IMR-90 (cell line): ENCODE measurements at regions not wholly inside any gene's neighbourhood (a gene's known extent, or its start where the extent isn't known, plus 50 kb on each side); places are given as distances from the start of the nearest gene placed in this dataset.

Experiments
- ATAC-seq: fragments of 200-7000 bp; cut with Tn5 transposase; 2 replicates; pipeline ENCODE4 v1.9.1; 2020; ENCODE audit warnings: low read depth, mild to moderate bottlenecking, moderate library complexity
- BruUV-seq: library from RNA; stranded (reverse); fragments of 400-500 nt; replicated peaks from 2 replicates; lab custom pipeline; 2021; lab: Mats Ljungman, UMichigan
- CTCF ChIA-PET: fragments of 300-600 bp; formaldehyde crosslinking; extraction: SDS; loops from one replicate; lab custom pipeline; 2021; ENCODE audit warnings: antibody characterized with exemption; lab: Yijun Ruan, JAX
- POLR2A ChIA-PET: fragments of 300-600 bp; sonication (Branson Sonifier 250); formaldehyde crosslinking; loops from one replicate; lab custom pipeline; 2022; ENCODE audit warnings: antibody characterized with exemption; ENCODE audit not compliant: unreplicated experiment; lab: Charles Lee
- DNase-seq: peaks from one replicate; pipeline ENCODE4 v3.0.0; 2013
- H2AFZ ChIP-seq: replicated peaks from 2 replicates; pipeline ENCODE3; 2013; ENCODE audit warnings: low read length, mild to moderate bottlenecking; ENCODE audit not compliant: poor library complexity
- H2AK5ac ChIP-seq: 2 replicates; pipeline ENCODE4 v1.6.1; 2013; ENCODE audit warnings: low read depth, low read length, inconsistent platforms
- H2AK9ac ChIP-seq: replicated peaks from 2 replicates; pipeline ENCODE3; 2013; ENCODE audit warnings: mild to moderate bottlenecking, low read depth, low read length, moderate library complexity; ENCODE audit not compliant: poor library complexity
- H2BK120ac ChIP-seq: 2 replicates; pipeline ENCODE4 v1.6.1; 2013; ENCODE audit warnings: low read depth, low read length, inconsistent platforms
- H2BK15ac ChIP-seq: 3 replicates; pipeline ENCODE4 v1.6.1; 2013; ENCODE audit warnings: low read depth, low read length, inconsistent platforms
- H2BK20ac ChIP-seq: 2 replicates; pipeline ENCODE4 v1.6.1; 2013; ENCODE audit warnings: low read depth, mild to moderate bottlenecking, inconsistent platforms, low read length, moderate library complexity
- H2BK5ac ChIP-seq: 2 replicates; pipeline ENCODE4 v1.6.1; 2013; ENCODE audit warnings: mild to moderate bottlenecking, low read depth, low read length, inconsistent platforms; ENCODE audit not compliant: poor library complexity, severe bottlenecking
- H3K14ac ChIP-seq: replicated peaks from 2 replicates; pipeline ENCODE4 v1.6.1; 2013; ENCODE audit warnings: low read depth, low read length, inconsistent platforms
- H3K18ac ChIP-seq: 2 replicates; pipeline ENCODE4 v1.6.1; 2013; ENCODE audit warnings: low read depth, low read length, control low read depth
- H3K23ac ChIP-seq: 2 replicates; pipeline ENCODE4 v1.6.1; 2013; ENCODE audit warnings: low read depth, low read length, inconsistent platforms
- H3K27ac ChIP-seq: 2 replicates; pipeline ENCODE4 v1.5.1; 2013; ENCODE audit warnings: mild to moderate bottlenecking, control low read depth, low read length; ENCODE audit not compliant: insufficient read depth
- H3K27me3 ChIP-seq: 2 replicates; pipeline ENCODE4 v1.6.1; 2013; ENCODE audit warnings: low read length; ENCODE audit not compliant: control insufficient read depth, insufficient read depth
- H3K36me3 ChIP-seq: 2 replicates; pipeline ENCODE4 v1.6.1; 2013; ENCODE audit warnings: low read length, mixed read lengths; ENCODE audit not compliant: control insufficient read depth, insufficient read depth
- H3K4ac ChIP-seq: 2 replicates; pipeline ENCODE4 v1.6.1; 2013; ENCODE audit warnings: low read depth, low read length, inconsistent platforms
- H3K4me1 ChIP-seq: 2 replicates; pipeline ENCODE4 v1.6.1; 2013; ENCODE audit warnings: low read length, mixed read lengths; ENCODE audit not compliant: control insufficient read depth, insufficient read depth
- H3K4me2 ChIP-seq: 2 replicates; pipeline ENCODE4 v1.6.1; 2013; ENCODE audit warnings: low read depth, mild to moderate bottlenecking, control low read depth, low read length, moderate library complexity
- H3K4me3 ChIP-seq: 2 replicates; pipeline ENCODE4 v1.5.1; 2013; ENCODE audit warnings: low read depth, mild to moderate bottlenecking, control low read depth, low read length, moderate library complexity; ENCODE audit not compliant: insufficient read depth
- H3K56ac ChIP-seq: 2 replicates; pipeline ENCODE4 v1.6.1; 2013; ENCODE audit warnings: low read length, inconsistent platforms; ENCODE audit not compliant: insufficient read depth; ENCODE audit errors: extremely low read depth
- H3K79me1 ChIP-seq, 2 experiments: 2 replicates each; pipeline ENCODE4 v1.6.1; 2013; ENCODE audit warnings: low read length in 2 of 2, inconsistent platforms in 1 of 2, low read depth in 1 of 2
- H3K9ac ChIP-seq: 2 replicates; pipeline ENCODE4 v1.6.1; 2013; ENCODE audit warnings: low read depth, low read length, control low read depth
- H3K9me1 ChIP-seq: 2 replicates; pipeline ENCODE4 v1.6.1; 2013; ENCODE audit warnings: low read length, inconsistent platforms; ENCODE audit not compliant: insufficient read depth
- H3K9me3 ChIP-seq: 2 replicates; pipeline ENCODE4 v1.6.1; 2013; ENCODE audit warnings: low read length; ENCODE audit not compliant: control insufficient read depth, insufficient read depth
- H4K20me1 ChIP-seq: 2 replicates; pipeline ENCODE4 v1.6.1; 2013; ENCODE audit warnings: low read length, inconsistent platforms; ENCODE audit not compliant: insufficient read depth
- H4K5ac ChIP-seq: 2 replicates; pipeline ENCODE4 v1.6.1; 2013; ENCODE audit warnings: mild to moderate bottlenecking, low read depth, low read length, control low read depth
- H4K8ac ChIP-seq, 2 experiments: 2 replicates each; pipeline ENCODE4 v1.6.1; 2013; ENCODE audit warnings: low read depth in 2 of 2, low read length in 2 of 2, control low read depth in 1 of 2, inconsistent platforms in 1 of 2
- H4K91ac ChIP-seq: 2 replicates; pipeline ENCODE4 v1.6.1; 2013; ENCODE audit warnings: low read depth, low read length, inconsistent platforms; ENCODE audit not compliant: insufficient read depth
- BHLHE40 ChIP-seq: fragments of 150-350 bp; IDR thresholded peaks from 2 replicates; pipeline ENCODE4 v1.6.1; 2016; ENCODE audit warnings: mild to moderate bottlenecking, low read depth, low read length
- CEBPB ChIP-seq: IDR thresholded peaks from 2 replicates; pipeline ENCODE4 v1.6.1; 2012; ENCODE audit warnings: low read depth, low read length, improper control_type of control experiment
- CHD1 ChIP-seq: IDR thresholded peaks from 2 replicates; pipeline ENCODE4 v1.6.1; 2012; ENCODE audit warnings: low read depth, low read length, improper control_type of control experiment
- CTCF ChIP-seq: conservative IDR thresholded peaks from 2 replicates; pipeline ENCODE4 v1.5.1; 2012; ENCODE audit warnings: mild to moderate bottlenecking, low read depth, low read length, improper control_type of control experiment
- ELK1 ChIP-seq: fragments of 150-350 bp; IDR thresholded peaks from 2 replicates; pipeline ENCODE4 v1.6.1; 2016; ENCODE audit warnings: low read depth, mild to moderate bottlenecking, low read length, moderate library complexity, borderline replicate concordance
- FOS ChIP-seq: fragments of 150-350 bp; IDR thresholded peaks from 2 replicates; pipeline ENCODE4 v1.6.1; 2016; ENCODE audit warnings: low read depth, low read length
- MAFK ChIP-seq: IDR thresholded peaks from 2 replicates; pipeline ENCODE4 v1.6.1; 2012; ENCODE audit warnings: low read depth, low read length, improper control_type of control experiment
- MAZ ChIP-seq: IDR thresholded peaks from 2 replicates; pipeline ENCODE4 v1.6.1; 2012; ENCODE audit warnings: low read depth, mild to moderate bottlenecking, low read length, improper control_type of control experiment, moderate library complexity, borderline replicate concordance
- MXI1 ChIP-seq: IDR thresholded peaks from 2 replicates; pipeline ENCODE4 v1.6.1; 2012; ENCODE audit warnings: low read depth, mild to moderate bottlenecking, low read length, moderate library complexity, borderline replicate concordance
- NFE2L2 ChIP-seq: fragments of 150-350 bp; IDR thresholded peaks from 2 replicates; pipeline ENCODE4 v1.6.1; 2016; ENCODE audit warnings: low read depth, mild to moderate bottlenecking, low read length
- POLR2A ChIP-seq: IDR thresholded peaks from 2 replicates; pipeline ENCODE4 v1.6.1; 2012; ENCODE audit warnings: mild to moderate bottlenecking, low read depth, low read length
- RAD21 ChIP-seq: IDR thresholded peaks from 2 replicates; pipeline ENCODE4 v1.6.1; 2012; ENCODE audit warnings: low read length, improper control_type of control experiment
- RCOR1 ChIP-seq: IDR thresholded peaks from 2 replicates; pipeline ENCODE4 v1.6.1; 2012; ENCODE audit warnings: mild to moderate bottlenecking, low read length, improper control_type of control experiment; ENCODE audit not compliant: insufficient replicate concordance
- RFX5 ChIP-seq: IDR thresholded peaks from 2 replicates; pipeline ENCODE4 v1.8.0; 2012; ENCODE audit warnings: low read depth, mild to moderate bottlenecking, low read length, moderate library complexity
- SMC3 ChIP-seq: fragments of 150-350 bp; IDR thresholded peaks from 2 replicates; pipeline ENCODE4 v1.6.1; 2016; ENCODE audit warnings: low read depth, mild to moderate bottlenecking, antibody characterized with exemption, low read length, moderate library complexity
- USF2 ChIP-seq: fragments of 150-350 bp; IDR thresholded peaks from 2 replicates; pipeline ENCODE4 v1.6.1; 2017; ENCODE audit warnings: mild to moderate bottlenecking, antibody characterized with exemption, low read length, low read depth
- WGBS, 2 experiments: methylation state at CpG; one replicate each; pipeline versions ENCODE4 v1.1.5 to v1.1.7; 2013; ENCODE audit warnings: missing lambda C conversion rate in 2 of 2; ENCODE audit not compliant: insufficient read length in 1 of 2; ENCODE audit errors: extremely low coverage in 2 of 2; 5-methylcytosine and 5-hydroxymethylcytosine counted together
- dilution Hi-C: fragments of 300-500 bp; cut with HindIII; formaldehyde crosslinking; loops from one replicate; pipeline ENCODE4 v1.14.3; 2018; ENCODE audit warnings: low sequenced_read_pairs; ENCODE audit not compliant: unreplicated experiment
- in situ Hi-C: fragments of 300-500 bp; cut with MboI; formaldehyde crosslinking; loops from 3 replicates; pipeline ENCODE4 v1.14.3; 2019; ENCODE audit warnings: low sequenced_read_pairs, inconsistent platforms, mixed read lengths
- intact Hi-C: fragments of 100-400 bp; cut with micrococcal nuclease; formaldehyde crosslinking; loops from 2 replicates; pipeline ENCODE4 v1.10.0; 2022

GRCh38 chr2:192854031-192854430, 659.3 kb upstream of the TMEFF2 start:
- in situ Hi-C loops (no loop called here), dilution Hi-C loops (no loop called here), intact Hi-C loops (no loop called here)
- Histone ChIP-seq H3K4ac (no peak overlapping the region), H4K20me1 (no peaks in the 10 kb centered on the region), H2AK5ac (no peak overlapping the region), H3K27me3 (no peaks in the 10 kb centered on the region), H3K23ac (no peak overlapping the region), H3K9ac (no peak overlapping the region), H3K79me1 (no peaks in the 10 kb centered on the region), H3K4me3 (no peak overlapping the region), H3K56ac (no peak overlapping the region), H2BK15ac (no peak overlapping the region), H3K14ac (no peak overlapping the region), H2AK9ac (no peak overlapping the region), H3K9me1 (no peaks in the 10 kb centered on the region), H2BK20ac (no peak overlapping the region), H4K8ac (no peak overlapping the region), H3K4me2 (no peak overlapping the region), H3K36me3 (no peaks in the 10 kb centered on the region), H2BK5ac (no peak overlapping the region), H3K9me3 (peaks cover 2% of the 10 kb centered on the region; the same call in 1 of the 2 replicates), H3K27ac (no peak overlapping the region), H4K91ac (no peak overlapping the region), H3K4me1 (no peaks in the 10 kb centered on the region), H4K5ac (no peak overlapping the region), H3K18ac (no peak overlapping the region), H2AFZ (no peak overlapping the region), H2BK120ac (no peak overlapping the region)
- no peak for DNase-seq
- POLR2A ChIA-PET, result no interaction called here
- no TSS peak for BruUV-seq
- WGBS, 2 experiments, result no CpG with 5 or more reads among the region's 3 CpGs
- ATAC-seq, result no peak
- TF ChIP-seq RCOR1, result no peak
- TF ChIP-seq RAD21, result no peak
- TF ChIP-seq NFE2L2, result no peak
- no peak for TF ChIP-seq USF2
- TF ChIP-seq ELK1, result no peak
- TF ChIP-seq POLR2A, result no peak
- no peak for TF ChIP-seq CHD1
- TF ChIP-seq MXI1, result no peak
- TF ChIP-seq MAZ, result no peak
- no peak for TF ChIP-seq MAFK
- TF ChIP-seq RFX5, result no peak
- TF ChIP-seq BHLHE40, result no peak
- no peak for TF ChIP-seq FOS
- no peak for TF ChIP-seq CTCF
- no peak for TF ChIP-seq CEBPB
- no peak for TF ChIP-seq SMC3
- CTCF ChIA-PET, result no interaction called here
